DMS 273 (cell line): ENCODE measurements at regions not wholly inside any gene's neighbourhood (a gene's known extent, or its start where the extent isn't known, plus 50 kb on each side); places are given as distances from the start of the nearest gene placed in this dataset.
A peak's percentile ranks its signal among the peaks of the same experiment; 100 is the strongest.
"Not testable (repeated sequence)": the region's sequence is repeated elsewhere in the genome, so short reads cannot be mapped to it uniquely, and the experiment has no call there.

Experiments used
- DNase-seq: peaks from one replicate; lab custom pipeline; 2025; ENCODE audit not compliant: unreplicated experiment; lab: John Stamatoyannopoulos, UW

DNA sequence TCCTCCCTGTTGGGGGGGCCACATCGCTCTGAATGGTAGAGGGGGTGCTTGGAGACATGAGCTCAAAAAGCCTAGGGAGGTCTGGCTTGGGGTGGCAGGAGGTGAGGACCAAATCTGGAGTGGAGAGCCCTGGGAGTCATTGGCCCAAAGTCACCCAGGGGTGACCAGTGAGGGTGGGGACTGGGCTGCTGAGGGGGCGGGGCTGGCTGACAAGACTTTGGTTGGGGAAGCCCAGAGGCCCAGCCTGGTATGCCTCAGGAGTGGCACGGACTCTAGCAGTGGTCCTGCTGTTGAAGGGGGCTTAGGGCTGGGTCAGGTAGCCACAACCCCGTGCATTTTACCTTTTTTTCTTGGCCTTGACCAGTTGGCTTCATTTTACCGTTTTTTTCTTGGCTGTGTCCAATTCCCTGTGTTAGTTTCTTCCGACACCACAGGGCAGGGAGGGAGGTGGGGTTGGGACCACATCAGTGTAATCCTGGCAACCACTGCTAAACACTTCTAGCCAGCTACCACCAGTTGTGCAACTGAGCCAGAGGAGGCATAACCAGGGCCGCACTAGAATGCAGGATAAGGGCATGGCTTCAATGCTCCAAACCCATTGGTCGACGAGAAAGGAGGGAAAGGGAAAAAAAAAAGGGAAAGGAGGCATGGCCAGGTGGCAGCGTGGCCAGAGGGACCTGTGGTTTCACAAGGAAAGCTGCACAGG, 105.3 kb upstream of the C2CD4B start:
- no peak for DNase-seq

DNA sequence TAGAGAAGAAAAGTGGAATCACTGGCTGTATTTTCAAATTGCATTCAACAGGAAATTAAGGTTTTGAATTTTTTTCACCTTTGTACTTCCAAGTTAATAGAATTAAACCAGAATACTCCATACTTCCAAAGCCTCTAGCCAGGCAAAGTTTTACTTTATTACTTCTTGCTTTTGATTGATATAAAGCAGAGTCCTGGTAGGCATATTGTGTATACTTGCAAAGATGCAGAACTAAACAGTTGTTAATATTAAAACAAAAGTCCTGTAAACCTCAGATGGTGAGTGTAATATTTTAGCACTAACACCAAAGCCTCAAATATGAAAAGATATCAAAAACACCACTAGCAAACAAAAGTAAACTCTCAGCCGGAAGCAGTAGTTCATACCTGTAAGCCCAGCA, 107.2 kb upstream of the C2CD4B start:
- DNase-seq: no peak

DNA sequence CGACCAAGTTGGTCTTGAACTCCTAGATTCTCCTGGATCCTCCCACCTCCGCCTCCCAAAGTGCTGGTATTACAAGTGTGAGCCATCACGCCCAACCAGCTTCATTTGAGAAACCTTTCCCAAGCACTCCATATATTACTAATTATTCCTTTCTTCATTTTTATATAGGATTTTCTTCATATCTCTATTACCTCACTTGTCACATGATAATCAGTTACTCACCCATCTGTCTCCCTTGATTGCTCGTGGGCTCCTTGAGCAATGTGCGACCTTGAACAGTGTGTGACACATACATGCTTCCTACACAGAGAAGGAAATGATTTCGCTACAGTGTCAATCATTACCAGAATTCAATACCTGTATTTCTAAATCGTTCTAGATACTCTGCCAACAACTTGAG, 110.7 kb upstream of the C2CD4B start:
- no peak for DNase-seq

- no peak for DNase-seq
Measured at GRCh38 chr15:62277816-62278394, 112.8 kb upstream of the C2CD4B start.

DNA sequence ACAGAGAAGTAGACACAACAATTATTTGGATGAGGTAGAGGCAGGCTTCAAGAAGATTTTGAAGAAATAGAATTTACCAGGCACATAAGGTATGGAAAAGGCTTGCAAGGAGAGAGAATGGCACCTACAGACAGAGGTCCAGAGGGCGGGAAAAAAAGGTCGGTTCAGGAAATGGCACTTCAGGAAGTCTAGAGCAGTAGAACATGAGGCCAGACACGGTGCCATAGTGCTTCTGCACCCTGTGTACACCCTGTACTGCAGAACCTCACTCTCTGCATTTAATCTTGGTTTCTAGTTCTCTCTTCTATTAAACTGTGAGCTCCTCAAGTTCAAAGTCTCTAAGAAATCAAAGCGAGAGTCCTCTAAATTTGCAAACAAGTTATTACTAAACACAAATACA, 113.4 kb upstream of the C2CD4B start:
- no peak for DNase-seq

- DNase-seq: no peak
Measured at GRCh38 chr15:62279041-62279440, 114.0 kb upstream of the C2CD4B start.

DNA sequence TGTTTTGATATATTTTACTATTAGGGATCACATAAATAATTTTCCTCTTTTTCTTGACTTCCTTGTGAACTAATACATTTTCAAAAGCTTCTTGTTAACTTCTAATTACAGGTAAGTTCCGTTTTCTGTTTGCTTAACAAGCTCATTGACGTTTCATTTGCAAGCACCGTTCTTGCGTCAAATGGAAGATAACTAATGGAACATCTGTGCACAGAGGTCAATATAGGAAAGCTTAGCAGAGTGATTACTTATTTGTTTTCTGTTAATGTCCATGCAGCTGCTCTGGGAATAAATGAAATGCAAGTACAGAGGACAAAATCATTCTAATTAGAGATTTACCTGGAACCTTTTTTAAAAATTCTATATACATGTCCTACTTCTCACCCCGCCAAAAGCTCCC, 115.5 kb upstream of the C2CD4B start:
- no peak for DNase-seq

DNA sequence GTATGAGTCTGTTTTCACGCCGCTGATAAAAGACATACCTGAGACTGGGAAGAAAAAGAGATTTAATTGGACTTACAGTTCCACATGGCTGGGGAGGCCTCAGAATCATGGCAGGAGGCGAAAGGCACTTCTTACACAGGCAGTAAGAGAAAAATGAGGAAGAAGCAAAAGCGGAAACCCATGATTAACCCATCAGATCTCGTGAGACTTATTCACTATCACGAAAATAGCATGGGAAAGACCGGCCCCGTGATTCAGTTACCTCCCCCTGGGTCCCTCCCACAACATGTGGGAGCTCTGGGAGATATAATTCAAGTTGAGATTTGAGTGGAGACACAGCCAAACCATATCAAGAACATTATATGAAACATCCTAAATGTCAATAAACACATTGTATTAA, 116.7 kb upstream of the C2CD4B start:
- DNase-seq: not testable (repeated sequence)

DNA sequence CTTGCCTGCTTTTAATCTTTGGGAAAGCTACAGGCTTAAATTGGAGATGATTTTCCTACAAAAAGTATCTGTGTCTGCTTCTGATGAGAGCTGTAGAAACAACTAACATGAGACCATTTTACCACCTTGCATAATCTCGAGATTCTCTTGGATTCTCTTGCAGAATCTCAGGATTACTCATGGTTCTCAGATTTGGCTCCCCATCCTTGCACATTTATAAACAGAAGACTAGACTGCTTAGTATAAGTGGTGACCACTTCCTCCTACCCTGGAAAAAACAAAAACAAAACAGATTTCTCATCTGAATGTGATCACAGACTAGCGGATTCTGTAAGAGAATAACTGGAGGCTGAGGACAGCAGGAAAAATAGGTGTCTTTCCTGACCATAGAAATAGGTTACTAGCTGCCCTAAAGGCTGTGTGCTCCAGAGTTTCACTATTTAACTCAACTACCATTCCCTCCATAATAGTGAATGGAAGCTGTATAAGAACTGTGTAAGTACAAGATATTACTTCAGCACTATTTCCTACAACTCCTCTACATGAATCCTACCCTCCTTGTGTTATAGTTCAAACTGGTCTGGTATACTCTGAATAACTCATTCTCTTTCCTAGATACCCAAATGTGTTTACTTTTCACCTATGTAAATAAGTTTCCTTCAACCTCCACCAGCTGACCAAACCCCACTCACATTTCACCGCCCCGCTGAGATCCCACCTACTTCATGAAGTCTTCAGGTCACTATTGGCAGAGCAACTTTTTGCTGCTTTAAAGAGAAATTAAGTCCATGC, 122.2 kb upstream of the C2CD4B start:
- no peak for DNase-seq

DNA sequence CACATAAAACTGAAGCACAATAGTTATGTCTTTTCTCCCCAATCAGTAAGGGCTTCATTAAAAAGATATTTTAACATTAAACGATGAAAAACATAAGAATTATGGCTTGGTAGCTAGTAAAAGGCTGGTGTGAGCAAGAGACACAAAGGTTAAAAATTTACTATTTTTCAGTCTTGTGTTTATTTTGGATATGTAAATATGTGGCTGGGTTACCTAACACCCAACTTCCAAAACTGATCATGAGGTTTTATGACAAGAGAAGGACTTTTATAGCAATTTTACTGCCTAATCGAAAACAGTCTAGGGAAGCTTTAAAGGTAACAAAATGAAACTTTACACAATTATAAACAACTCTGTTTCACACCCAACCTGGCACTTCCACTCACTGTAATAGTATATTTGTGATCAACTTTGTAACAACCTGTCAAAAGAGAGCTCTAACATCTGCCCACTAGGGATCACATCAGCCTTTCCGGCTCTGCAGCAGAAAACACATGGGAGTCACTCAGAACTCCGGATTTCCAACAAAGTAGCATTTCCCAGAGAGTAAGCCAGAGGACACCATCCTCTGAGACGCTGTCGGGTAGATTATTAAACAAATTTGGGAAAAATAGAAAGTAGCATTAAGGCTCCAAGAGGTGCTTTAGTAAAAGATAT, 123.4 kb upstream of the C2CD4B start:
- no peak for DNase-seq

DNA sequence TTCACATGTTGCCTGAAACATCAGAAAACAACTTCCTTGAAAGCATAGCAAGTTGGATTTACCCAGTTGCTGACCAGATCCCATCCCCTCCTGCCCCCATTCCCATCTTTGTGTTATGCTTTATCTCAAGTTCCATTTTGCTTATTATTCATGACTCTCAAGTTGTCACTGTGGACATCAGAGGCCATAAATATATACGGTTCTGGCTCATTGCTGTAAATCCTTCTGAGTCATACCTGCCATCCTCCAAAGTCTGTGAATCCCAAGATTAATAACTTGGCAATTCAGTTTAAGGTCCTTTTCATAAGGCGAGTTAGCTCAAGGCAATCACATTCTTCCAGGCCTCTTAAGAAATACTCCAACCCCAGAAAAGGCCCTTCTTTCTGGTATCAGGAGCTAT, 126.2 kb upstream of the C2CD4B start:
- DNase-seq: no peak

GRCh38 chr15:62296756-62297507, 131.8 kb upstream of the C2CD4B start:
- DNase-seq: no peak

GRCh38 chr15:62297522-62297921, 132.4 kb upstream of the C2CD4B start:
- no peak for DNase-seq

DNA sequence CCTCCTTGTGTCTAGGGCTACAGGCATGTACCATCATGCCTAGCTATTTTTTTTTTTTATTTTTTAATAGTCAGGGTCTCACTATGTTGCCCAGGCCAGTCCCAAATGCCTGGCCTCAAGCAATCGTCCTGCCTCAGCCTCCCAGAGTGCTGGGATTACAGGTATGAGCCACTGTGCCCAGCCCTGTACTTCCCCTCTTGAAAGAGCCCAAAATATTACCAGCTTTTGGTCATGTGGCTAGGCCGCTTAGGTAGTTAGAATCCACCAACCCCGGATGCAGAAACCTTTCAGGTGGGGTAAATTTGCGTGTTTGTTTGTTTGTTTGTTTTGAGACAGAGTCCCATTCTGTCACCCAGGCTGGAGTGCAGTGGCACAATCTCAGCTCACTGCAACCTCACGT, 132.8 kb upstream of the C2CD4B start:
- DNase-seq: no peak

DNA sequence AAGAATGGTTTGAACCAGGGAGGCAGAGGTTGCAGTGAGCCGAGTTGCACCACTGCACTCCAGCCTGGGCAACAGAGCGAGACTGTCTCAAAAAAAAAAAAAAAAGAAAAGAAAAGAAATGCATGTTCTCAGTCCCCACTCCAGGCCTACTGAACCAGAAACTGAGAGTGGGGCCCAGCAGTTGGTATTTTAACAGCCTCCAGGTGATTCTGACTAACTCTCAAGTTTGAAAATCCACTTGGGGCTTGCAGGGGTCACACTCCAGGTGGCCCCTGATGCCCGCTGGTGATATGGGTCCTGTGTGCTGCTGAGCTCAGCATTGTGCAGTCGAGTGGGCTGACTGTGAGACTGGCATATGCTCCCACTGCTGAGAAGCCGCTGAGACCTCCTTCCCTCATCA, 133.7 kb upstream of the C2CD4B start:
- no peak for DNase-seq

DNA sequence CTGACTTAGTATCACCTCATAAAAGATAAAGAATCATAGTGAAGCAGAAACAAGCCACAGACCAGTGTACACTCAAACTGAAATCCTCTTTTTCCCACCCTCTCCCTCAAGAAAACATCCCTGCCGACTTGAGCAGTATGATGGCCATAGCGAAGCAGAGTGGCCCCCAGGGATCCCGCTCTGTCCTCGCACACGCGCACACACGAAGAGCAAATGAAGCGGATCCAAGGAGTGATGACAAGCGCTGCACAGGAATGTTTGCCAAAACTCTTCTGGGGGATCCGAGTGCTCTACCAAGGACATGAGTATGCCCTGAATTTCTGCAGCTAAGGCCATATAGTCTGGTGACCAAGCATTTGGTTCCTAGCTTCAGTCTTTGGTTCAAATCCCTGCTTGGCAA, 134.5 kb upstream of the C2CD4B start:
- no peak for DNase-seq

- no peak for DNase-seq
Measured at GRCh38 chr15:62301993-62302675, 137.0 kb upstream of the C2CD4B start.

DNA sequence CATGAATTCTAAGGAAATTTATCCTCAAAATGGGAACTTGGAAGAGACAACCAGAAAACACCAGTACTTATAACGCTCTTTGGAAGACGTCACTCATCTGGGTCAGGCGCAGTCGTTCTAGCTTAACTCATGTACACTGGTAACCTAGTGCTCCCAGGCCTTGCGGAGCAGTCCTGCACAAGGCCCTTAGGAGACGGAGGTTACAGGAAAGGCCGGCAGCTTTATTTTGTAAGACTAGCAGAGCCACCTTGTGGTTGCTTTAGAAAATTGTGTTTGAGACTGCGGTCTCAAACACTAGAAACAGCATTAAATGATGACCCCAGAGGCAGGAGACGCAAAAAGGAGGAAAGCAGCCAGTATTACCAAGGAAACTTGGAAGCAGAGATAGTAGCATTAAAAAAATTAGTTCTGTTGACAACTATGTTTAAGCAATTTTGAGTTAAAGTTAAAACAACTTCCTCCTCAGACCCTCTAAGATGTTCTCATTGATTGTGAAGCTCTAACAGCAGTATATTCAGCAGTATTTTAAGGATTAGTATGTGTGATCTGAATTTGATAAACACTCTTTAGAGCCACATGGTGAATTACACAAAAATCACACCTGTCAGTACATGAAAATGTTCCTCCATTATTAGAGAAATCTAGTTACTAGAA, 141.9 kb upstream of the C2CD4B start:
- peak; percentile 79 for DNase-seq

DNA sequence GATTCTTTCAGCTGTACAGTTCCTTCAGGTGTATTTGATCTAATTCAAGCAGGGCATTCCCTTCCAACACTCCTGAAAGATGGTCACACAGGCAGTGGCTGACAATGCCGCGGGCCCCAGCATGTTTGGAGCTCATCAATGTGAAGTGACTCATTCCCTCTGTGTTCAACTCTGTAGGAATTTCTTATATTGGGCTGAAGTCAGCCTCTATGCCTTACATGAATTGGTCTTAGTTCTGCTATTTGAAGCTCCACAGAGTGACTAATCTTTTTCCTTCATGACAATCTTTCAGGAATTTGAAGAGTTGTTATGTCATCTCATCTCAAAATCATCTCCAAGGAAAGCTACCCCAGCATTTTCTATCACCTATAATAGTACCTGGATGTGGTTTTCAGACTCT, 142.5 kb upstream of the C2CD4B start:
- DNase-seq: no peak
